IMR-90 (cell line): ENCODE measurements at regions not wholly inside any gene's neighbourhood (a gene's known extent, or its start where the extent isn't known, plus 50 kb on each side); places are given as distances from the start of the nearest gene placed in this dataset.

Experiments
- ATAC-seq: fragments of 200-7000 bp; cut with Tn5 transposase; 2 replicates; pipeline ENCODE4 v1.9.1; 2020; ENCODE audit warnings: low read depth, mild to moderate bottlenecking, moderate library complexity
- BruUV-seq: library from RNA; stranded (reverse); fragments of 400-500 nt; replicated peaks from 2 replicates; lab custom pipeline; 2021; lab: Mats Ljungman, UMichigan
- CTCF ChIA-PET: fragments of 300-600 bp; formaldehyde crosslinking; extraction: SDS; loops from one replicate; lab custom pipeline; 2021; ENCODE audit warnings: antibody characterized with exemption; lab: Yijun Ruan, JAX
- POLR2A ChIA-PET: fragments of 300-600 bp; sonication (Branson Sonifier 250); formaldehyde crosslinking; loops from one replicate; lab custom pipeline; 2022; ENCODE audit warnings: antibody characterized with exemption; ENCODE audit not compliant: unreplicated experiment; lab: Charles Lee
- DNase-seq: peaks from one replicate; pipeline ENCODE4 v3.0.0; 2013
- H2AFZ ChIP-seq: replicated peaks from 2 replicates; pipeline ENCODE3; 2013; ENCODE audit warnings: low read length, mild to moderate bottlenecking; ENCODE audit not compliant: poor library complexity
- H2AK5ac ChIP-seq: 2 replicates; pipeline ENCODE4 v1.6.1; 2013; ENCODE audit warnings: low read depth, low read length, inconsistent platforms
- H2AK9ac ChIP-seq: replicated peaks from 2 replicates; pipeline ENCODE3; 2013; ENCODE audit warnings: mild to moderate bottlenecking, low read depth, low read length, moderate library complexity; ENCODE audit not compliant: poor library complexity
- H2BK120ac ChIP-seq: 2 replicates; pipeline ENCODE4 v1.6.1; 2013; ENCODE audit warnings: low read depth, low read length, inconsistent platforms
- H2BK15ac ChIP-seq: 3 replicates; pipeline ENCODE4 v1.6.1; 2013; ENCODE audit warnings: low read depth, low read length, inconsistent platforms
- H2BK20ac ChIP-seq: 2 replicates; pipeline ENCODE4 v1.6.1; 2013; ENCODE audit warnings: low read depth, mild to moderate bottlenecking, inconsistent platforms, low read length, moderate library complexity
- H2BK5ac ChIP-seq: 2 replicates; pipeline ENCODE4 v1.6.1; 2013; ENCODE audit warnings: mild to moderate bottlenecking, low read depth, low read length, inconsistent platforms; ENCODE audit not compliant: poor library complexity, severe bottlenecking
- H3K14ac ChIP-seq: replicated peaks from 2 replicates; pipeline ENCODE4 v1.6.1; 2013; ENCODE audit warnings: low read depth, low read length, inconsistent platforms
- H3K18ac ChIP-seq: 2 replicates; pipeline ENCODE4 v1.6.1; 2013; ENCODE audit warnings: low read depth, low read length, control low read depth
- H3K23ac ChIP-seq: 2 replicates; pipeline ENCODE4 v1.6.1; 2013; ENCODE audit warnings: low read depth, low read length, inconsistent platforms
- H3K27ac ChIP-seq: 2 replicates; pipeline ENCODE4 v1.5.1; 2013; ENCODE audit warnings: mild to moderate bottlenecking, control low read depth, low read length; ENCODE audit not compliant: insufficient read depth
- H3K27me3 ChIP-seq: 2 replicates; pipeline ENCODE4 v1.6.1; 2013; ENCODE audit warnings: low read length; ENCODE audit not compliant: control insufficient read depth, insufficient read depth
- H3K36me3 ChIP-seq: 2 replicates; pipeline ENCODE4 v1.6.1; 2013; ENCODE audit warnings: low read length, mixed read lengths; ENCODE audit not compliant: control insufficient read depth, insufficient read depth
- H3K4ac ChIP-seq: 2 replicates; pipeline ENCODE4 v1.6.1; 2013; ENCODE audit warnings: low read depth, low read length, inconsistent platforms
- H3K4me1 ChIP-seq: 2 replicates; pipeline ENCODE4 v1.6.1; 2013; ENCODE audit warnings: low read length, mixed read lengths; ENCODE audit not compliant: control insufficient read depth, insufficient read depth
- H3K4me2 ChIP-seq: 2 replicates; pipeline ENCODE4 v1.6.1; 2013; ENCODE audit warnings: low read depth, mild to moderate bottlenecking, control low read depth, low read length, moderate library complexity
- H3K4me3 ChIP-seq: 2 replicates; pipeline ENCODE4 v1.5.1; 2013; ENCODE audit warnings: low read depth, mild to moderate bottlenecking, control low read depth, low read length, moderate library complexity; ENCODE audit not compliant: insufficient read depth
- H3K56ac ChIP-seq: 2 replicates; pipeline ENCODE4 v1.6.1; 2013; ENCODE audit warnings: low read length, inconsistent platforms; ENCODE audit not compliant: insufficient read depth; ENCODE audit errors: extremely low read depth
- H3K79me1 ChIP-seq, 2 experiments: 2 replicates each; pipeline ENCODE4 v1.6.1; 2013; ENCODE audit warnings: low read length in 2 of 2, inconsistent platforms in 1 of 2, low read depth in 1 of 2
- H3K9ac ChIP-seq: 2 replicates; pipeline ENCODE4 v1.6.1; 2013; ENCODE audit warnings: low read depth, low read length, control low read depth
- H3K9me1 ChIP-seq: 2 replicates; pipeline ENCODE4 v1.6.1; 2013; ENCODE audit warnings: low read length, inconsistent platforms; ENCODE audit not compliant: insufficient read depth
- H3K9me3 ChIP-seq: 2 replicates; pipeline ENCODE4 v1.6.1; 2013; ENCODE audit warnings: low read length; ENCODE audit not compliant: control insufficient read depth, insufficient read depth
- H4K20me1 ChIP-seq: 2 replicates; pipeline ENCODE4 v1.6.1; 2013; ENCODE audit warnings: low read length, inconsistent platforms; ENCODE audit not compliant: insufficient read depth
- H4K5ac ChIP-seq: 2 replicates; pipeline ENCODE4 v1.6.1; 2013; ENCODE audit warnings: mild to moderate bottlenecking, low read depth, low read length, control low read depth
- H4K8ac ChIP-seq, 2 experiments: 2 replicates each; pipeline ENCODE4 v1.6.1; 2013; ENCODE audit warnings: low read depth in 2 of 2, low read length in 2 of 2, control low read depth in 1 of 2, inconsistent platforms in 1 of 2
- H4K91ac ChIP-seq: 2 replicates; pipeline ENCODE4 v1.6.1; 2013; ENCODE audit warnings: low read depth, low read length, inconsistent platforms; ENCODE audit not compliant: insufficient read depth
- CEBPB ChIP-seq: IDR thresholded peaks from 2 replicates; pipeline ENCODE4 v1.6.1; 2012; ENCODE audit warnings: low read depth, low read length, improper control_type of control experiment
- FOS ChIP-seq: fragments of 150-350 bp; IDR thresholded peaks from 2 replicates; pipeline ENCODE4 v1.6.1; 2016; ENCODE audit warnings: low read depth, low read length
- MAFK ChIP-seq: IDR thresholded peaks from 2 replicates; pipeline ENCODE4 v1.6.1; 2012; ENCODE audit warnings: low read depth, low read length, improper control_type of control experiment
- NFE2L2 ChIP-seq: fragments of 150-350 bp; IDR thresholded peaks from 2 replicates; pipeline ENCODE4 v1.6.1; 2016; ENCODE audit warnings: low read depth, mild to moderate bottlenecking, low read length
- RCOR1 ChIP-seq: IDR thresholded peaks from 2 replicates; pipeline ENCODE4 v1.6.1; 2012; ENCODE audit warnings: mild to moderate bottlenecking, low read length, improper control_type of control experiment; ENCODE audit not compliant: insufficient replicate concordance
- WGBS, 2 experiments: methylation state at CpG; one replicate each; pipeline versions ENCODE4 v1.1.5 to v1.1.7; 2013; ENCODE audit warnings: missing lambda C conversion rate in 2 of 2; ENCODE audit not compliant: insufficient read length in 1 of 2; ENCODE audit errors: extremely low coverage in 2 of 2; 5-methylcytosine and 5-hydroxymethylcytosine counted together
- dilution Hi-C: fragments of 300-500 bp; cut with HindIII; formaldehyde crosslinking; loops from one replicate; pipeline ENCODE4 v1.14.3; 2018; ENCODE audit warnings: low sequenced_read_pairs; ENCODE audit not compliant: unreplicated experiment
- in situ Hi-C: fragments of 300-500 bp; cut with MboI; formaldehyde crosslinking; loops from 3 replicates; pipeline ENCODE4 v1.14.3; 2019; ENCODE audit warnings: low sequenced_read_pairs, inconsistent platforms, mixed read lengths
- intact Hi-C: fragments of 100-400 bp; cut with micrococcal nuclease; formaldehyde crosslinking; loops from 2 replicates; pipeline ENCODE4 v1.10.0; 2022
- TF ChIP-seq, protein P1 (sequence below): fragments of 150-350 bp; IDR thresholded peaks from 2 replicates; pipeline ENCODE4 v1.6.1; 2016; ENCODE audit warnings: low read depth, mild to moderate bottlenecking, low read length, moderate library complexity, borderline replicate concordance
- TF ChIP-seq, protein P2 (sequence below): conservative IDR thresholded peaks from 2 replicates; pipeline ENCODE4 v1.5.1; 2012; ENCODE audit warnings: mild to moderate bottlenecking, low read depth, low read length, improper control_type of control experiment

DNA sequence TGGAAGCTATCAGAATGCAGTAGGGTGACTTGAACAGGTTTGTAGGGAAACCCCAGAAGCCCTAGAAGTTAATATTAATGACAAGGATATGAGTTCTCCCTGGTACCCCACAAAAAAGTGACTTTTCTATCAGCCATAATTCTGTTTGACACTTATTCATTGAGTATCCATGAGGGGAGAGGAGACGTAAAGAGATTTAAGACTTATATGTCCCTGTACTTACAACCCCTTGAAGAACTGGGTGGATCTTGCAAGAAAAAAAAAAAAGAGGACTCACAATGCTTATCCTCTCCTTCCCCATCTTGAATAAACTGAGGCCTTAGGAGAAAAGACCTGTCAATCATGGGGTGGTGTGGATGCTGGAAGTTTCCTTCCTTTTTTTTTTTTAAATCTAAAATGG, 203.5 kb downstream of the CBLN1 start:
- H3K4me1 ChIP-seq, result no peaks in the 10 kb centered on the region

More for the DNA sequence above, 203.5 kb downstream of the CBLN1 start:
- TF ChIP-seq, protein P1, sequence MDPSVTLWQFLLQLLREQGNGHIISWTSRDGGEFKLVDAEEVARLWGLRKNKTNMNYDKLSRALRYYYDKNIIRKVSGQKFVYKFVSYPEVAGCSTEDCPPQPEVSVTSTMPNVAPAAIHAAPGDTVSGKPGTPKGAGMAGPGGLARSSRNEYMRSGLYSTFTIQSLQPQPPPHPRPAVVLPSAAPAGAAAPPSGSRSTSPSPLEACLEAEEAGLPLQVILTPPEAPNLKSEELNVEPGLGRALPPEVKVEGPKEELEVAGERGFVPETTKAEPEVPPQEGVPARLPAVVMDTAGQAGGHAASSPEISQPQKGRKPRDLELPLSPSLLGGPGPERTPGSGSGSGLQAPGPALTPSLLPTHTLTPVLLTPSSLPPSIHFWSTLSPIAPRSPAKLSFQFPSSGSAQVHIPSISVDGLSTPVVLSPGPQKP, result no peak
- TF ChIP-seq, protein P2, sequence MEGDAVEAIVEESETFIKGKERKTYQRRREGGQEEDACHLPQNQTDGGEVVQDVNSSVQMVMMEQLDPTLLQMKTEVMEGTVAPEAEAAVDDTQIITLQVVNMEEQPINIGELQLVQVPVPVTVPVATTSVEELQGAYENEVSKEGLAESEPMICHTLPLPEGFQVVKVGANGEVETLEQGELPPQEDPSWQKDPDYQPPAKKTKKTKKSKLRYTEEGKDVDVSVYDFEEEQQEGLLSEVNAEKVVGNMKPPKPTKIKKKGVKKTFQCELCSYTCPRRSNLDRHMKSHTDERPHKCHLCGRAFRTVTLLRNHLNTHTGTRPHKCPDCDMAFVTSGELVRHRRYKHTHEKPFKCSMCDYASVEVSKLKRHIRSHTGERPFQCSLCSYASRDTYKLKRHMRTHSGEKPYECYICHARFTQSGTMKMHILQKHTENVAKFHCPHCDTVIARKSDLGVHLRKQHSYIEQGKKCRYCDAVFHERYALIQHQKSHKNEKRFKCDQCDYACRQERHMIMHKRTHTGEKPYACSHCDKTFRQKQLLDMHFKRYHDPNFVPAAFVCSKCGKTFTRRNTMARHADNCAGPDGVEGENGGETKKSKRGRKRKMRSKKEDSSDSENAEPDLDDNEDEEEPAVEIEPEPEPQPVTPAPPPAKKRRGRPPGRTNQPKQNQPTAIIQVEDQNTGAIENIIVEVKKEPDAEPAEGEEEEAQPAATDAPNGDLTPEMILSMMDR, result no peak
- TF ChIP-seq MAFK, result no peak
- no peak for TF ChIP-seq FOS
- TF ChIP-seq RCOR1, result no peak
- no peak for TF ChIP-seq NFE2L2
- no peak for TF ChIP-seq CEBPB
- in situ Hi-C loops, result no loop called here
- Histone ChIP-seq H3K79me1 (no peaks in the 10 kb centered on the region), H3K9me1 (no peaks in the 10 kb centered on the region), H2BK20ac (no peak overlapping the region), H2AFZ (no peak overlapping the region), H3K4me3 (no peak overlapping the region), H3K9me3 (peaks cover 3% of the 10 kb centered on the region), H3K4ac (no peak overlapping the region), H3K9ac (no peak overlapping the region), H4K20me1 (no peaks in the 10 kb centered on the region), H3K36me3 (no peaks in the 10 kb centered on the region), H2AK9ac (no peak overlapping the region), H4K91ac (no peak overlapping the region), H4K8ac (no peak overlapping the region), H2AK5ac (no peak overlapping the region), H3K18ac (no peak overlapping the region), H3K14ac (no peak overlapping the region), H2BK120ac (no peak overlapping the region), H3K27me3 (no peaks in the 10 kb centered on the region), H4K5ac (no peak overlapping the region), H2BK15ac (no peak overlapping the region), H3K4me2 (no peak overlapping the region), H3K56ac (no peak overlapping the region), H3K23ac (no peak overlapping the region), H3K27ac (no peak overlapping the region), H2BK5ac (no peak overlapping the region)
- no TSS peak for BruUV-seq
- dilution Hi-C loops, result no loop called here
- DNase-seq (no peak), ATAC-seq (no peak)
- ChIA-PET CTCF (no interaction called here), POLR2A (no interaction called here)
- intact Hi-C loops, result no loop called here
- WGBS, 2 experiments, result no CpG with 5 or more reads among the region's 1 CpG
